SH-SY5Y (cell line): ENCODE measurements at regions not wholly inside any gene's neighbourhood (a gene's known extent, or its start where the extent isn't known, plus 50 kb on each side); places are given as distances from the start of the nearest gene placed in this dataset.

ENCODE experiments used
- GATA2 ChIP-seq: IDR thresholded peaks from 2 replicates; pipeline ENCODE4 v1.6.1; 2011; ENCODE audit warnings: mild to moderate bottlenecking, low read depth, low read length
- GATA3 ChIP-seq: IDR thresholded peaks from 2 replicates; pipeline ENCODE4 v1.6.1; 2011; ENCODE audit warnings: low read depth, mild to moderate bottlenecking, low read length, moderate library complexity

GRCh38 chr18:64807560-64807959 is 658.7 kb upstream of the LINC00305 start:
- TF ChIP-seq GATA2: no peak
- TF ChIP-seq GATA3: no peak
